HepG2 (cell line): ENCODE measurements at regions not wholly inside any gene's neighbourhood (a gene's known extent, or its start where the extent isn't known, plus 50 kb on each side); places are given as distances from the start of the nearest gene placed in this dataset.

Source experiments
- ATAC-seq: fragments of 200-7000 bp; cut with Tn5 transposase; 3 replicates; pipeline ENCODE4 v1.9.1; 2020; ENCODE audit warnings: mild to moderate bottlenecking, moderate library complexity
- BruUV-seq: library from RNA; stranded (reverse); fragments of 400-500 nt; replicated peaks from 2 replicates; lab custom pipeline; 2021; lab: Mats Ljungman, UMichigan
- CTCF ChIA-PET: fragments of 300-600 bp; formaldehyde crosslinking; extraction: SDS; loops from one replicate; lab custom pipeline; 2021; ENCODE audit warnings: low total read pairs, inconsistent platforms, low intra/inter-chr PET ratio; lab: Yijun Ruan, JAX
- POLR2A ChIA-PET: fragments of 350-600 bp; sonication (Branson Sonifier 250); formaldehyde crosslinking; loops from one replicate; lab custom pipeline; 2020; ENCODE audit warnings: antibody characterized with exemption, inconsistent platforms; lab: Yijun Ruan, JAX
- DNase-seq: peaks from one replicate; pipeline ENCODE4 v3.0.0-alpha.2; 2015; ENCODE audit warnings: low spot score
- FAIRE-seq: peaks from 3 replicates; lab custom pipeline; 2011; peaks lifted over from hg19 to GRCh38; lab: Jason Lieb, UNC
- H2AFZ ChIP-seq: one replicate; pipeline ENCODE4 v1.6.1; 2011; ENCODE audit warnings: low read length, inconsistent platforms
- H3K27ac ChIP-seq: fragments of 300-600 bp; 3 replicates; pipeline ENCODE4 v1.8.0; 2011; ENCODE audit warnings: mixed run types, mild to moderate bottlenecking, mixed read lengths, low read length, inconsistent platforms; ENCODE audit not compliant: insufficient read depth; ENCODE audit errors: extremely low read length
- H3K27me3 ChIP-seq, 2 experiments: fragments of 200-600 bp in 1 of 2; 2 replicates in 1 of 2; 3 replicates in 1 of 2; pipeline versions ENCODE4 v1.6.0 to v1.8.0; 2011; ENCODE audit warnings: low read length in 2 of 2, mild to moderate bottlenecking in 2 of 2, moderate library complexity in 2 of 2, inconsistent platforms in 1 of 2; ENCODE audit not compliant: insufficient read depth in 2 of 2, control insufficient read depth in 1 of 2
- H3K36me3 ChIP-seq, 2 experiments: fragments of 200-600 bp in 1 of 2; replicated peaks in 1 of 2; 2 replicates in 1 of 2; 3 replicates in 1 of 2; pipeline versions ENCODE4 v1.5.1 to v1.8.0; 2011; ENCODE audit warnings: low read length in 2 of 2, inconsistent platforms in 1 of 2; ENCODE audit not compliant: insufficient read depth in 2 of 2, control insufficient read depth in 1 of 2
- H3K4me1 ChIP-seq: 2 replicates; pipeline ENCODE4 v1.5.1; 2012; ENCODE audit warnings: low read length, inconsistent platforms; ENCODE audit not compliant: insufficient read depth
- H3K4me2 ChIP-seq: 2 replicates; pipeline ENCODE4 v1.6.0; 2011; ENCODE audit warnings: low read depth, low read length, inconsistent platforms
- H3K4me3 ChIP-seq, 3 experiments: fragments of 200-600 bp in 1 of 3; sonication (generic), shearing (Covaris generic) in 1 of 3; replicated peaks in 1 of 3; 2 replicates each; pipeline ENCODE4 v1.5.1; 2011 to 2016; ENCODE audit warnings: low read length in 3 of 3, inconsistent platforms in 2 of 3, low read depth in 2 of 3, mild to moderate bottlenecking in 2 of 3, control low read depth in 1 of 3, mixed read lengths in 1 of 3; ENCODE audit not compliant: insufficient read depth in 1 of 3
- H3K79me2 ChIP-seq: one replicate; pipeline ENCODE4 v1.6.1; 2011; ENCODE audit warnings: low read length, inconsistent platforms; ENCODE audit not compliant: insufficient read depth
- H3K9ac ChIP-seq: 2 replicates; pipeline ENCODE4 v1.6.0; 2011; ENCODE audit warnings: mild to moderate bottlenecking, low read depth, low read length, inconsistent platforms; ENCODE audit not compliant: insufficient read depth
- H3K9me3 ChIP-seq: 2 replicates; pipeline ENCODE4 v1.5.1; 2012; ENCODE audit warnings: mild to moderate bottlenecking, low read length
- H4K20me1 ChIP-seq: 2 replicates; pipeline ENCODE4 v1.6.0; 2011; ENCODE audit warnings: inconsistent platforms, mild to moderate bottlenecking, low read length, moderate library complexity; ENCODE audit not compliant: insufficient read depth
- ARHGAP35 ChIP-seq: sonication (generic); formaldehyde crosslinking; IDR thresholded peaks from 2 replicates; pipeline ENCODE4 v1.9.0; 2022; ENCODE audit warnings: mild to moderate bottlenecking, inconsistent platforms, moderate library complexity, missing genetic modification reagents, borderline replicate concordance
- GZF1 ChIP-seq: sonication (generic); formaldehyde crosslinking; IDR thresholded peaks from 2 replicates; pipeline ENCODE4 v1.5.1; 2020; ENCODE audit warnings: mild to moderate bottlenecking, missing genetic modification reagents
- HOXA7 ChIP-seq: sonication (generic); formaldehyde crosslinking; IDR thresholded peaks from 2 replicates; pipeline ENCODE4 v1.8.1; 2022; ENCODE audit warnings: mild to moderate bottlenecking, missing genetic modification reagents, moderate library complexity
- MTF1 ChIP-seq: sonication (generic); formaldehyde crosslinking; IDR thresholded peaks from 2 replicates; pipeline ENCODE4 v1.5.0; 2020; ENCODE audit warnings: missing genetic modification reagents
- RAD51 ChIP-seq: fragments of 450-650 bp; IDR thresholded peaks from 2 replicates; pipeline ENCODE4 v1.6.1; 2016; ENCODE audit warnings: borderline replicate concordance
- SNAI1 ChIP-seq: sonication (generic); formaldehyde crosslinking; IDR thresholded peaks from 2 replicates; pipeline ENCODE4 v1.5.0; 2020; ENCODE audit warnings: mild to moderate bottlenecking, missing genetic modification reagents, borderline replicate concordance
- SP4 ChIP-seq: sonication (generic); formaldehyde crosslinking; IDR thresholded peaks from 2 replicates; pipeline ENCODE4 v1.8.1; 2023; ENCODE audit warnings: mild to moderate bottlenecking, missing genetic modification reagents
- SPEN ChIP-seq: sonication (generic); formaldehyde crosslinking; IDR thresholded peaks from 2 replicates; pipeline ENCODE4 v1.5.1; 2020; ENCODE audit warnings: low read depth, mild to moderate bottlenecking, missing genetic modification reagents
- TCF7 ChIP-seq: sonication (generic); IDR thresholded peaks from 2 replicates; pipeline ENCODE4 v1.6.1; 2016; ENCODE audit warnings: antibody characterized with exemption, low read depth
- ZNF33B ChIP-seq: sonication (generic); formaldehyde crosslinking; IDR thresholded peaks from 2 replicates; pipeline ENCODE4 v1.5.1; 2020; ENCODE audit warnings: mild to moderate bottlenecking, missing genetic modification reagents
- ZNF589 ChIP-seq: sonication (generic); formaldehyde crosslinking; conservative IDR thresholded peaks from 2 replicates; pipeline ENCODE4 v1.8.0; 2022; ENCODE audit warnings: mild to moderate bottlenecking, moderate library complexity, missing genetic modification reagents
- ZNF674 ChIP-seq: sonication (generic); formaldehyde crosslinking; IDR thresholded peaks from 2 replicates; pipeline ENCODE4 v1.5.0; 2020; ENCODE audit warnings: low read depth, mild to moderate bottlenecking, missing genetic modification reagents
- ZNF850 ChIP-seq: sonication (generic); formaldehyde crosslinking; conservative IDR thresholded peaks from 2 replicates; pipeline ENCODE4 v1.9.0; 2021; ENCODE audit warnings: mild to moderate bottlenecking, missing genetic modification reagents
- WGBS: methylation state at CpG from one replicate; pipeline ENCODE4 v1.1.6; 2017; ENCODE audit warnings: low lambda C conversion rate; 5-methylcytosine and 5-hydroxymethylcytosine counted together
- in situ Hi-C: cut with HindIII; loops from 2 replicates; pipeline ENCODE4 v1.10.0; 2017; ENCODE audit warnings: low pct_unique_long_range_greater_than_20kb; ENCODE audit not compliant: extremely low pct_ligation_motif_present
- intact Hi-C: fragments of 100-400 bp; cut with micrococcal nuclease; formaldehyde crosslinking; loops from one replicate; pipeline ENCODE4 v1.10.0; 2022; ENCODE audit not compliant: unreplicated experiment
- TF ChIP-seq, protein P1 (sequence below): sonication (generic); formaldehyde crosslinking; IDR thresholded peaks from 2 replicates; pipeline ENCODE4 v1.4.0; 2020; ENCODE audit warnings: mild to moderate bottlenecking, missing genetic modification reagents
- TF ChIP-seq, protein P2 (sequence below), 2 experiments: sonication (generic) in 1 of 2; formaldehyde crosslinking in 1 of 2; IDR thresholded peaks; 2 replicates each; pipeline versions ENCODE4 v1.6.1 to v1.9.0; 2014 to 2022; ENCODE audit warnings: antibody characterized with exemption in 1 of 2, borderline replicate concordance in 1 of 2, inconsistent platforms in 1 of 2, low read depth in 1 of 2, missing genetic modification reagents in 1 of 2

GRCh38 chr5:91257301-91257700 lies 125.8 kb downstream of the ARRDC3 start:
- Histone ChIP-seq H3K27ac (no peak overlapping the region), H3K4me2 (no peak overlapping the region), H3K36me3 (no peaks in the 10 kb centered on the region), H3K9ac (no peak overlapping the region), H3K27me3 (no peaks in the 10 kb centered on the region; a peak in 1 of 5 replicates), H3K4me1 (no peaks in the 10 kb centered on the region), H3K9me3 (no peaks in the 10 kb centered on the region), H3K4me3 (no peak overlapping the region), H4K20me1 (no peaks in the 10 kb centered on the region), H3K79me2 (no peaks in the 10 kb centered on the region), H2AFZ (no peak overlapping the region)
- BruUV-seq = no TSS peak
- in situ Hi-C loops (no loop called here), intact Hi-C loops (no loop called here)
- ChIA-PET CTCF (no interaction called here), POLR2A (no interaction called here)
- TF ChIP-seq SP4 (CRISPR knock-in tag) = no peak
- TF ChIP-seq ZNF33B (CRISPR knock-in tag) = no peak
- no peak for TF ChIP-seq TCF7
- TF ChIP-seq HOXA7 (CRISPR knock-in tag) = no peak
- TF ChIP-seq ZNF674 (CRISPR knock-in tag) = no peak
- TF ChIP-seq, protein P1, sequence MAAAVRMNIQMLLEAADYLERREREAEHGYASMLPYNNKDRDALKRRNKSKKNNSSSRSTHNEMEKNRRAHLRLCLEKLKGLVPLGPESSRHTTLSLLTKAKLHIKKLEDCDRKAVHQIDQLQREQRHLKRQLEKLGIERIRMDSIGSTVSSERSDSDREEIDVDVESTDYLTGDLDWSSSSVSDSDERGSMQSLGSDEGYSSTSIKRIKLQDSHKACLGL = no peak
- TF ChIP-seq MTF1 (CRISPR knock-in tag) = no peak
- FAIRE-seq (no peak), DNase-seq (no peak), ATAC-seq (no peak)

DNA sequence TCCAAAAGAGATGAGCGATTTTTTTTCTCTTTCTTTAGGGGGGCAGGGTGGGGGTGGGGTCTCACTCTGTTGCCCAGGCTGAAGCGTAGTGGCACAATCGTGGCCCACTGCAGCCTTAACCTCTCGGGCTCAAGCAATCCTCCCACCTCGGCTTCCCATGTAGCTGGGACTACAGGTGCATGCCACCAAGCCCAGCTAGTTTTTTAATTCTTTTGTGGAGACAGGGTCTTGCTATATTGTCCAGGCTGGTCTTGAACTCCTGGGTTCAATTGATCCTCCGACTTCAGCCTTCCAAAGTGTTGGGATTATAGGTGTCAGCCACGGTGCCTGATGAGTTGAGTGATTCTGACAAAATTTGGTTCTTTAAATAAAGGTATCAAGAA lies 127.0 kb downstream of the ARRDC3 start:
- H3K9me3 ChIP-seq = no peaks in the 10 kb centered on the region
- H3K27me3 ChIP-seq = no peaks in the 10 kb centered on the region; a peak in 1 of 5 replicates
- no peaks in the 10 kb centered on the region for H3K79me2 ChIP-seq
- ChIA-PET CTCF (no interaction called here), POLR2A (no interaction called here)
- H4K20me1 ChIP-seq = no peaks in the 10 kb centered on the region
- 36% methylated on average over 6 of the region's 7 CpGs for WGBS
- H3K4me1 ChIP-seq = no peaks in the 10 kb centered on the region
- intact Hi-C loops (no loop called here), in situ Hi-C loops (no loop called here)
- no peak overlapping the region for H3K27ac ChIP-seq
- H2AFZ ChIP-seq = no peak overlapping the region
- no peak overlapping the region for H3K4me2 ChIP-seq
- no peaks in the 10 kb centered on the region for H3K36me3 ChIP-seq
- DNase-seq (no peak), ATAC-seq (no peak), FAIRE-seq (no peak)
- no TSS peak for BruUV-seq
- H3K9ac ChIP-seq = no peak overlapping the region
- H3K4me3 ChIP-seq = no peak overlapping the region
- TF ChIP-seq SNAI1 (CRISPR knock-in tag) (no peak), ZNF589 (CRISPR knock-in tag) (no peak), ARHGAP35 (CRISPR knock-in tag) (no peak), RAD51 (no peak), SPEN (no peak), ZNF850 (CRISPR knock-in tag) (no peak), GZF1 (no peak)
- TF ChIP-seq, protein P2, sequence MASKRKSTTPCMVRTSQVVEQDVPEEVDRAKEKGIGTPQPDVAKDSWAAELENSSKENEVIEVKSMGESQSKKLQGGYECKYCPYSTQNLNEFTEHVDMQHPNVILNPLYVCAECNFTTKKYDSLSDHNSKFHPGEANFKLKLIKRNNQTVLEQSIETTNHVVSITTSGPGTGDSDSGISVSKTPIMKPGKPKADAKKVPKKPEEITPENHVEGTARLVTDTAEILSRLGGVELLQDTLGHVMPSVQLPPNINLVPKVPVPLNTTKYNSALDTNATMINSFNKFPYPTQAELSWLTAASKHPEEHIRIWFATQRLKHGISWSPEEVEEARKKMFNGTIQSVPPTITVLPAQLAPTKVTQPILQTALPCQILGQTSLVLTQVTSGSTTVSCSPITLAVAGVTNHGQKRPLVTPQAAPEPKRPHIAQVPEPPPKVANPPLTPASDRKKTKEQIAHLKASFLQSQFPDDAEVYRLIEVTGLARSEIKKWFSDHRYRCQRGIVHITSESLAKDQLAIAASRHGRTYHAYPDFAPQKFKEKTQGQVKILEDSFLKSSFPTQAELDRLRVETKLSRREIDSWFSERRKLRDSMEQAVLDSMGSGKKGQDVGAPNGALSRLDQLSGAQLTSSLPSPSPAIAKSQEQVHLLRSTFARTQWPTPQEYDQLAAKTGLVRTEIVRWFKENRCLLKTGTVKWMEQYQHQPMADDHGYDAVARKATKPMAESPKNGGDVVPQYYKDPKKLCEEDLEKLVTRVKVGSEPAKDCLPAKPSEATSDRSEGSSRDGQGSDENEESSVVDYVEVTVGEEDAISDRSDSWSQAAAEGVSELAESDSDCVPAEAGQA (IDR thresholded peaks at IDR 0.05; ENCODE audit: low read depth) = no peak
- TF ChIP-seq, protein P2 (CRISPR knock-in tag; IDR thresholded peaks at IDR 0.05; ENCODE audit: borderline replicate concordance) = no peak
